Sigmoid colon (tissue), 6 donors: ENCODE measurements at regions not wholly inside any gene's neighbourhood (a gene's known extent, or its start where the extent isn't known, plus 50 kb on each side); places are given as distances from the start of the nearest gene placed in this dataset.

Source experiments
- DNase-seq: peaks from one replicate; pipeline ENCODE4 v3.0.0-alpha.2; 2019
- H3K27ac ChIP-seq, 4 donors: fragments of 200-600 bp; sonication (generic); one replicate each; pipeline ENCODE4 v1.5.1; 2016 to 2019; ENCODE audit warnings: mild to moderate bottlenecking in 1 of 4
- H3K27me3 ChIP-seq, 3 donors: fragments of 200-600 bp; sonication (generic); one replicate each; pipeline ENCODE4 v1.5.1; 2019; ENCODE audit warnings: mild to moderate bottlenecking in 1 of 3
- H3K36me3 ChIP-seq, 4 donors: fragments of 200-600 bp; sonication (generic); one replicate each; pipeline ENCODE4 v1.5.1; 2016 to 2019
- H3K4me1 ChIP-seq, 4 donors: fragments of 200-600 bp; sonication (generic); one replicate each; pipeline ENCODE4 v1.5.1; 2017 to 2019
- H3K4me3 ChIP-seq, 4 donors: fragments of 200-600 bp; sonication (generic); one replicate each; pipeline ENCODE4 v1.5.1; 2017 to 2019; ENCODE audit warnings: mild to moderate bottlenecking in 2 of 4, moderate library complexity in 1 of 4
- H3K9me3 ChIP-seq, 4 donors: fragments of 200-600 bp in 3 of 4; sonication (generic) in 3 of 4; one replicate each; pipeline versions ENCODE4 v1.5.1 to v1.6.1; 2013 to 2019
- EP300 ChIP-seq, 4 donors: sonication (generic); formaldehyde crosslinking; IDR thresholded peaks; one replicate each; pipeline ENCODE4 v1.6.1; 2017; ENCODE audit warnings: antibody characterized with exemption in 4 of 4
- POLR2A ChIP-seq, 2 donors: fragments of 450-650 bp; IDR thresholded peaks; one replicate each; pipeline ENCODE4 v1.6.1; 2016; ENCODE audit warnings: antibody characterized with exemption in 2 of 2, mild to moderate bottlenecking in 2 of 2, moderate library complexity in 2 of 2
- POLR2AphosphoS5 ChIP-seq, 4 donors: sonication (generic); formaldehyde crosslinking; IDR thresholded peaks; one replicate each; pipeline ENCODE4 v1.6.1; 2017; ENCODE audit warnings: antibody characterized with exemption in 4 of 4
- WGBS, 2 donors: extraction: QIAGEN DNeasy Blood & Tissue Kit; methylation state at CpG; one replicate each; pipeline ENCODE4 v1.1.7; 2013; 5-methylcytosine and 5-hydroxymethylcytosine counted together
- intact Hi-C: fragments of 100-400 bp; cut with DNase I; formaldehyde crosslinking; loops from one replicate; pipeline ENCODE4 v1.15.1; 2023
- TF ChIP-seq, protein P1 (sequence below), 4 experiments: fragments of 450-650 bp in 3 of 4; fragments of 200-600 bp in 1 of 4; IDR thresholded peaks; one replicate each; pipeline ENCODE4 v1.5.1; 2016 to 2019; ENCODE audit warnings: antibody characterized with exemption in 4 of 4, mild to moderate bottlenecking in 3 of 4, moderate library complexity in 2 of 4
- donor health status: healthy with polysubstance abuse.
- donor health status: healthy.

DNA sequence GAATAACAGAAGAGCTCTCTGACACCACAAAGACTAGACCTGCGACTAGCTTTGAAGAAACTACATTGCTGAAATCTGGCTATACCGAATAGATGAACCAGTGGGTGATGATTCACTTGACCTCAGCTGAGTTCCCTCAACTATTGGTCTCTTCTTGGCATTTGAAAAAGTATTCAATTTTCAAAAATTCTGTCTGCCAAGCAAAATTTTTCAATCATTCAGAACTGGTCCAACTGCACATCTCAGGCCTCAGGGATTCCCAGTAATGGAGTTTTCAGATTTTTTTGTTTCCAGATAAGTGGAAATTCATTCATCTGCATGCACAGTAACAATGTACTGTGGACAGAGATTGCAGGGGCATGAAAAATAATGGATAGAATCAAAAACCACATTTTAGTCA, 121.4 kb upstream of the NAA20 start:
- TF ChIP-seq POLR2A (IDR thresholded peaks at IDR 0.05) (no peak), EP300 (IDR thresholded peaks at IDR 0.05) (no peak), POLR2AphosphoS5 (IDR thresholded peaks at IDR 0.05) (no peak)
- TF ChIP-seq, protein P1, sequence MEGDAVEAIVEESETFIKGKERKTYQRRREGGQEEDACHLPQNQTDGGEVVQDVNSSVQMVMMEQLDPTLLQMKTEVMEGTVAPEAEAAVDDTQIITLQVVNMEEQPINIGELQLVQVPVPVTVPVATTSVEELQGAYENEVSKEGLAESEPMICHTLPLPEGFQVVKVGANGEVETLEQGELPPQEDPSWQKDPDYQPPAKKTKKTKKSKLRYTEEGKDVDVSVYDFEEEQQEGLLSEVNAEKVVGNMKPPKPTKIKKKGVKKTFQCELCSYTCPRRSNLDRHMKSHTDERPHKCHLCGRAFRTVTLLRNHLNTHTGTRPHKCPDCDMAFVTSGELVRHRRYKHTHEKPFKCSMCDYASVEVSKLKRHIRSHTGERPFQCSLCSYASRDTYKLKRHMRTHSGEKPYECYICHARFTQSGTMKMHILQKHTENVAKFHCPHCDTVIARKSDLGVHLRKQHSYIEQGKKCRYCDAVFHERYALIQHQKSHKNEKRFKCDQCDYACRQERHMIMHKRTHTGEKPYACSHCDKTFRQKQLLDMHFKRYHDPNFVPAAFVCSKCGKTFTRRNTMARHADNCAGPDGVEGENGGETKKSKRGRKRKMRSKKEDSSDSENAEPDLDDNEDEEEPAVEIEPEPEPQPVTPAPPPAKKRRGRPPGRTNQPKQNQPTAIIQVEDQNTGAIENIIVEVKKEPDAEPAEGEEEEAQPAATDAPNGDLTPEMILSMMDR (IDR thresholded peaks at IDR 0.05), result no peak
- H3K4me1 ChIP-seq, result peaks cover 0 to 11% (median 3%) of the 10 kb centered on the region in 4 donors
- H3K27me3 ChIP-seq, result no peaks in the 10 kb centered on the region
- H3K4me3 ChIP-seq, result no peak overlapping the region
- H3K36me3 ChIP-seq, result peaks cover 0 to 33% (median 3%) of the 10 kb centered on the region in 4 donors
- no peak for DNase-seq
- intact Hi-C loops, result no loop called here
- 87 to 95% methylated on average over 2 of the region's 2 CpGs for WGBS, 2 donors
- no peaks in the 10 kb centered on the region for H3K9me3 ChIP-seq
- H3K27ac ChIP-seq, result no peak overlapping the region

DNA sequence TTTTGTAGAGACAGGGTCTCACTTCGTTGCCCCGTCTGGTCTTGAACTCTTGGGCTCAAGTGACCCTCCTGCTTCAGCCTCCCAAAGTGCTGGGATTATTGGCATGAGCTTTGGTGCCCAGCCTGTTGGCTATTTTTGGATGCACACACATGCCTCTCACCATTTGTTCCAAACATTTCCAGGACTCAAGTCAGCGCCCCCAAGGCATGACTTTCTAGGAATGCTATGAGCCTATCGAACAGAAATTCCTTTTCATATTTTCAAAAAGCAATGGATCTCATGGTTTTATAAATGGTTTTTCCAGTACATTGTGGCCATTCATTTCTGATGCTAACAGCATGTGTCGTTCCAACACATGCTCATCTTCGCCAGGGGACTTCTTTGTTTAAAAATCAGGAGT, 119.3 kb upstream of the NAA20 start:
- DNase-seq, result no peak
- H3K4me1 ChIP-seq, result peaks cover 0 to 14% (median 7%) of the 10 kb centered on the region in 4 donors
- no peaks in the 10 kb centered on the region for H3K27me3 ChIP-seq
- H3K27ac ChIP-seq, result no peak overlapping the region
- intact Hi-C loops, result no loop called here
- TF ChIP-seq POLR2AphosphoS5 (IDR thresholded peaks at IDR 0.05), result no peak
- TF ChIP-seq, protein P1 (IDR thresholded peaks at IDR 0.05), result no peak
- no peak for TF ChIP-seq POLR2A (IDR thresholded peaks at IDR 0.05)
- no peak for TF ChIP-seq EP300 (IDR thresholded peaks at IDR 0.05)
- peaks cover 0 to 31% (median 3%) of the 10 kb centered on the region in 4 donors for H3K36me3 ChIP-seq
- 91 to 93% methylated on average over 6 of the region's 6 CpGs for WGBS, 2 donors
- no peaks in the 10 kb centered on the region for H3K9me3 ChIP-seq
- H3K4me3 ChIP-seq, result no peak overlapping the region

DNA sequence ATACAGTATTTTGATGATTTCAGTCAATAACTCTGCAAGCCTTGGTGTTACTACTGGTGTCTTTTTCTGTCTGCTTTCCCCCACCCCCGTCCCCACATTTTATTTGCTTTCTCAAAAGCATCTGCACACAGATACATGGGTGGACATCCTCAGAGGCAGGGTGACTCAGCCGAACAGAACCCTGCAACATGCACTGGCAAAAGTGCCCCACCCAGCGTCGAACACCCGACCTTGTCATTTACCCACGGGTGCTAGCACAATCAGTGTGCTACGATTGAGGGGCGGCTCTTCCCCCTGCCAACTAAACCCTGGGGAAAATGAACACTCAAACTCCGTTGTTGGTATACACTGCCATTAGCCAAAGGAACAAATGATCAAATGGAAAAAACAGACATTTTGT, 115.9 kb upstream of the NAA20 start:
- H3K27me3 ChIP-seq, result no peaks in the 10 kb centered on the region
- peaks cover 0 to 5% (median 1%) of the 10 kb centered on the region in 4 donors for H3K36me3 ChIP-seq
- peaks cover 0 to 24% (median 14%) of the 10 kb centered on the region in 4 donors for H3K4me1 ChIP-seq
- TF ChIP-seq EP300 (IDR thresholded peaks at IDR 0.05) (no peak), POLR2AphosphoS5 (IDR thresholded peaks at IDR 0.05) (no peak), POLR2A (IDR thresholded peaks at IDR 0.05) (no peak)
- TF ChIP-seq, protein P1 (IDR thresholded peaks at IDR 0.05), result no peak
- no peak overlapping the region for H3K27ac ChIP-seq
- no peak overlapping the region for H3K4me3 ChIP-seq
- no peaks in the 10 kb centered on the region for H3K9me3 ChIP-seq
- 75 to 82% methylated on average over 9 of the region's 9 CpGs for WGBS, 2 donors
- DNase-seq, result no peak
- intact Hi-C loops, result no loop called here

DNA sequence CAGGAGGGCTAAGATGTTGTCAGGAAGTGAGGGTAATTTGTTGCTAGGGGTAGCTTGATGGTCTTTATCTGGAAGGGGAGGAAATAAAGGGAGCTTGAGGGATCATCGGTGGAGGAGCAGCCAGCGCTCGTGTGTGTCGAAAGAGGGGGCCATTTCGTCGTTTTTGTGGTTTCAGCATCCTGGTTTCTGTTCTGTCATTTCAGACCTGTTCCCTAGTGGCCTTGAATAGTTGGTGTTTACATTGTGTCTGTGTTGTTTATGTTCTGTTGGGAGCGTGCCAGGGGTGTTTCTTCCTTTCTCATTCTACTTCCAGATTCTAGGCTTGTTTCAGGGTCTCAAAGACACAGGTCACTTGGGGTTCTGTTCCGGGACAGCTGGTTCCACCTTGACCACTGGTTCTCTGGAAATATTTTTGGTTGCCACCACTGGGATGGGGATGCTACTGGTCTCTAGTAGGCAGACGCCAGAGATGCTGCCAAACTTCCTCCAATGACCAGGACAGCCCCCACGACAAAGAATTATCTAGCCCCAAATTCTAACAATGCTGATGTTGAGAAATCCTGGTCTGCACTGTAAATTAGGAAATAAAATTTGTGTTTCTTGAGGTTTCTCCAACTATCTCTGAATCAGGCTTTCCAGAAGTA, 113.9 kb upstream of the NAA20 start:
- TF ChIP-seq, protein P1 (IDR thresholded peaks at IDR 0.05), result peak in 2 of 4 experiments; percentile 8 to 28
- no peak for TF ChIP-seq POLR2A (IDR thresholded peaks at IDR 0.05)
- TF ChIP-seq EP300 (IDR thresholded peaks at IDR 0.05), result no peak
- TF ChIP-seq POLR2AphosphoS5 (IDR thresholded peaks at IDR 0.05), result peak in 1 of 4 donors; percentile 11
- 19 to 32% methylated on average over 10 of the region's 10 CpGs for WGBS, 2 donors
- peak; percentile 79 for DNase-seq
- Histone ChIP-seq H3K27me3 (no peaks in the 10 kb centered on the region), H3K4me1 (peaks cover 0 to 18% (median 10%) of the 10 kb centered on the region in 4 donors), H3K27ac (peak overlapping the region in 2 of 4 donors; percentile 8 to 40), H3K36me3 (no peaks in the 10 kb centered on the region), H3K9me3 (no peaks in the 10 kb centered on the region), H3K4me3 (no peak overlapping the region)
- intact Hi-C loops, result no loop called here
